ENCODE measurements at regions not wholly inside any gene's neighbourhood (a gene's known extent, or its start where the extent isn't known, plus 50 kb on each side); places are given as distances from the start of the nearest gene placed in this dataset.

DNA sequence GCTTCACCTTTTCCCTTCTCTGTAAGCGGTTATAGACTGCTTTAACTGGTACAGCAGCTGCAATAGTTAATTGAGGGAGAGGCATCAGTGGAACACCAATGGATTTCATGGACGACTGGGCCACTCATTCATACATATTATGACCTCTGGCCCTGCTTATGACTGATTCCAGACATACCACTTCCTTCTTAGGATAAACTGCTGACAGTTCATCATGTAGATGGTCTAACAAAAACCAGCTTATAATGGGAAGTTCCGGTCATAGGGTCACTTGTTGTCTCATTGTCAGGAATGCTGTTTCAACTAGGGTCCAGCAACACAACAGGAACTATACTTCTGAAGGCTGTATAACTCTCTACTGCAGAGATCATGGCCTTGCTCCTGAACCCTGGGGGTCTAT lies 265.2 kb upstream of the RASA1 start:
- TF ChIP-seq, protein P1, sequence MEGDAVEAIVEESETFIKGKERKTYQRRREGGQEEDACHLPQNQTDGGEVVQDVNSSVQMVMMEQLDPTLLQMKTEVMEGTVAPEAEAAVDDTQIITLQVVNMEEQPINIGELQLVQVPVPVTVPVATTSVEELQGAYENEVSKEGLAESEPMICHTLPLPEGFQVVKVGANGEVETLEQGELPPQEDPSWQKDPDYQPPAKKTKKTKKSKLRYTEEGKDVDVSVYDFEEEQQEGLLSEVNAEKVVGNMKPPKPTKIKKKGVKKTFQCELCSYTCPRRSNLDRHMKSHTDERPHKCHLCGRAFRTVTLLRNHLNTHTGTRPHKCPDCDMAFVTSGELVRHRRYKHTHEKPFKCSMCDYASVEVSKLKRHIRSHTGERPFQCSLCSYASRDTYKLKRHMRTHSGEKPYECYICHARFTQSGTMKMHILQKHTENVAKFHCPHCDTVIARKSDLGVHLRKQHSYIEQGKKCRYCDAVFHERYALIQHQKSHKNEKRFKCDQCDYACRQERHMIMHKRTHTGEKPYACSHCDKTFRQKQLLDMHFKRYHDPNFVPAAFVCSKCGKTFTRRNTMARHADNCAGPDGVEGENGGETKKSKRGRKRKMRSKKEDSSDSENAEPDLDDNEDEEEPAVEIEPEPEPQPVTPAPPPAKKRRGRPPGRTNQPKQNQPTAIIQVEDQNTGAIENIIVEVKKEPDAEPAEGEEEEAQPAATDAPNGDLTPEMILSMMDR (IDR thresholded peaks at IDR 0.05), result no peak
- TF ChIP-seq POLR2A (IDR thresholded peaks at IDR 0.05) (no peak), EP300 (IDR thresholded peaks at IDR 0.05) (no peak), POLR2AphosphoS5 (IDR thresholded peaks at IDR 0.05) (no peak)
